AG04449 (cell line): ENCODE measurements at regions not wholly inside any gene's neighbourhood (a gene's known extent, or its start where the extent isn't known, plus 50 kb on each side); places are given as distances from the start of the nearest gene placed in this dataset.

Source experiments
- CTCF ChIA-PET: fragments of 350-600 bp; formaldehyde crosslinking; extraction: SDS; loops from one replicate; lab custom pipeline; 2021; ENCODE audit warnings: antibody characterized with exemption; lab: Yijun Ruan, JAX
- POLR2A ChIA-PET: fragments of 400-600, 350-600 bp; formaldehyde crosslinking; extraction: SDS; loops from one replicate; lab custom pipeline; 2020; ENCODE audit warnings: antibody characterized with exemption, inconsistent platforms; lab: Yijun Ruan, JAX
- DNase-seq: peaks from one replicate; pipeline ENCODE4 v3.0.0-alpha.2; 2010; ENCODE audit warnings: low read depth, low spot score
- H3K4me3 ChIP-seq: 2 replicates; pipeline ENCODE4 v1.5.1; 2011; ENCODE audit warnings: low read depth, mild to moderate bottlenecking, control low read depth, low read length
- TF ChIP-seq, protein P1 (sequence below): IDR thresholded peaks from one replicate; pipeline ENCODE4 v1.5.1; 2011; ENCODE audit warnings: mild to moderate bottlenecking, moderate library complexity, low read length, control low read depth, inconsistent platforms; ENCODE audit not compliant: insufficient read depth; ENCODE audit errors: missing control alignments

DNA sequence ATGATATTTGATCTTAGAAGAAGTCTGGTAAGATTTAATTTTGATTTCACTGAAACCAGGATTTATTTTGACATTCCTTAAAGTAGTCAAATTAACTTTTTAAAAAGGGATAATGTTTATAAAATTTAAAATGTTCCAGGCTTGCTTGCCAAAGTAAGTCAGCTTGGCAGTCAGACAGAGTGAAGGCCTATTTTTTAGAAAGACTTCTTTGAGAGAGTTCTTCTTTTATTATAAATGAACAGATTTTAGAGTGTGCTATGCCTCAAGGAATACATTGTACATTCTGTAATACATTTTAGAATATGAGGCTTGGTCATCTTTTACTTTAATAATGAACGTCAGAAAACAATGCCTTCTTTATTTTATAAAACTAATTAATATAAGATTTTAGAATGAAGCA, 138.7 kb downstream of the DISP1 start:
- ChIA-PET CTCF (no interaction called here), POLR2A (no interaction called here)
- no peak for DNase-seq
- TF ChIP-seq, protein P1, sequence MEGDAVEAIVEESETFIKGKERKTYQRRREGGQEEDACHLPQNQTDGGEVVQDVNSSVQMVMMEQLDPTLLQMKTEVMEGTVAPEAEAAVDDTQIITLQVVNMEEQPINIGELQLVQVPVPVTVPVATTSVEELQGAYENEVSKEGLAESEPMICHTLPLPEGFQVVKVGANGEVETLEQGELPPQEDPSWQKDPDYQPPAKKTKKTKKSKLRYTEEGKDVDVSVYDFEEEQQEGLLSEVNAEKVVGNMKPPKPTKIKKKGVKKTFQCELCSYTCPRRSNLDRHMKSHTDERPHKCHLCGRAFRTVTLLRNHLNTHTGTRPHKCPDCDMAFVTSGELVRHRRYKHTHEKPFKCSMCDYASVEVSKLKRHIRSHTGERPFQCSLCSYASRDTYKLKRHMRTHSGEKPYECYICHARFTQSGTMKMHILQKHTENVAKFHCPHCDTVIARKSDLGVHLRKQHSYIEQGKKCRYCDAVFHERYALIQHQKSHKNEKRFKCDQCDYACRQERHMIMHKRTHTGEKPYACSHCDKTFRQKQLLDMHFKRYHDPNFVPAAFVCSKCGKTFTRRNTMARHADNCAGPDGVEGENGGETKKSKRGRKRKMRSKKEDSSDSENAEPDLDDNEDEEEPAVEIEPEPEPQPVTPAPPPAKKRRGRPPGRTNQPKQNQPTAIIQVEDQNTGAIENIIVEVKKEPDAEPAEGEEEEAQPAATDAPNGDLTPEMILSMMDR, result no peak
- no peak overlapping the region for H3K4me3 ChIP-seq

DNA sequence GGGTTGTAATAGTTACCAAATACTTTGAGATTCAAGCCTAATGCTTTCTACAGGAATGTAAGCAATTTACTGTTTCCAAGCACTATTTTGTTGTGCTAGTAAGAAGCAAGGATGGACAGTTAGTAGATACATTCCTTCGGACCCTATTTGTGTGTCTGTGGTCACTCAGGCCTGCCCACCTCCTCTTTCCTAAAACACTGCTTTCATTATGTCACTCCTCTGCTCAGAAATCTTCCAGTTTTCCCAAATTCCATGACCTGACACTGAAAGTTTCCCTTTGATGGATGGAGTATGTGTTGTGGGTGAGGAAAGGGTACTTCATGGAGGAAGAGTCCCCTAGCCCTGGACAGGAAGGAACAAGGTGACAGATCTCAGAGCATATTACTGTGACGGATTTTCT, 141.1 kb downstream of the DISP1 start:
- ChIA-PET POLR2A (no interaction called here), CTCF (no interaction called here)
- TF ChIP-seq, protein P1, result no peak
- no peak for DNase-seq
- H3K4me3 ChIP-seq, result no peak overlapping the region

DNA sequence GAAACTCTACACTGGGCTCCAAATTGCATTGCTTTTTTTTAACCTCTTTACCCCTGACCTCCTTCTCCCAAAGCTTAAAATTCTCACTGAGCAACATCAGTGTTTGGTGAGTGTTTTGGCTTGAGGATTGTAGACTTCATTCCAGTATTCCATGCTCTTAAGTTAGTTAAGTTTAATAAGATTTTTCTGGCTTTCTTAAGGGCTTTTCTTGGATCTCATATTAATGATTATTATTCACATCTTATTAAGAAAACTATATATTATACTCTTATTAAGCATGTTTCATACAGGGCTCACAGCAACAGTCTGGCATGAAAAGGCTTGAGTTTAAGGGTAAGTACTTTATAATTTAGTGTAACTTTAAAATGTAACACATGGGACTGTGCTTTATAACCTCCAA, 141.8 kb downstream of the DISP1 start:
- ChIA-PET POLR2A (no interaction called here), CTCF (no interaction called here)
- H3K4me3 ChIP-seq, result no peak overlapping the region
- no peak for DNase-seq
- TF ChIP-seq, protein P1, result no peak

DNA sequence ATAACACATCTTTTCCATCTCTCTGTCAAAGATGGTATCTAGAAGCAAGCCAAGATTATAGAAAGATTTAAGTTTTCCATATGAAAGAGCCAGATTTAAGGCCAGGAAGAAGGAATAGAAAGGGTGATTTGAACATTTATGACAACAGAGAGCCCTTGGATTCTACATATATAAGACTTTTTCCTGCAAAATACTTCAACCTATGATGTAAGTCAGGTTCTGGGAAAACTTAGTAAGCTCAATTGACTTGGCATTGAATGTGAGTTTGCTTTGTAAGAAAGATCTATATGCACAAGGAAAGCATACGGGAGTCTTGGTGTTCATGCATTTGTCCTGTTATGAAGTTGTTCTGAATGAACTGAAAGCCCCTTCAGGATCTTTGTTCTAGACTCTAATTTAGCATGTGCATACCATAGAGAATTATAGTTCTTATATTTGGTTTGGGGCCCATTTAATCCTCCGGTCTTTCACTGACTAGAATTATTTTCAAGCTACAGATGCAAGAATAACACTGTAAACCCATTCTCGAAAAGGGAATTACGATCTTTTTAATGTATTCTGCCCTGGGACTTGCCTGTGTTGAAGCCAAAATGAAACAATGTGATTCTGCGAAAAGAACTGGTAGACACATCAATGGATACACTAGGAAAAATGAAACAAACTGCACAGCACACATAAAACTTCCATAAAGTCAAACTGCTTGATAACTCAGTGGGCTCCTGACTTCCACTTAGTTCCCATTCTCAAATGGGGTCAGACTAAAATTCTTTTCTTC, 152.8 kb downstream of the DISP1 start:
- TF ChIP-seq, protein P1, result no peak
- H3K4me3 ChIP-seq, result no peak overlapping the region
- ChIA-PET POLR2A (no interaction called here), CTCF (no interaction called here)
- no peak for DNase-seq

DNA sequence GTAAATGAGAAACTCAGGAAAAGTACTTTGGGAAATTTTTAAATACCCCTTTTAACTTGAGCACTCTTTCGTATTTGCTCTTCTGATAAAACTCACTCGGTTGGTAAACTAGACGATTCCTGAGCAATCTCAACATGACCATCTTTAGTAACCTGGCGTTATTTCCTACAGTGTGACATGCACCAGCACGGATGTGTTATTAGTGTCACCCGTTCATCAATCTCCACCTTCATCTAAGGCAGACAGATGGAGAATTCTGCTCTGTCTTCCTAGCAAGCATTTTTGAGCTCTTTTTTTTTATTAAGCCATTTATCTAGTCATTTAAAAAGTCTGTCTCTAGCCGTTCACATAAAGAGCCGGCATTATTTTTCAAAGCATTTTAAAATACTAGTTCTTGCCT, 155.2 kb downstream of the DISP1 start:
- DNase-seq, result no peak
- TF ChIP-seq, protein P1, result no peak
- no peak overlapping the region for H3K4me3 ChIP-seq
- CTCF ChIA-PET, result interaction anchor here (1.8 kb wide), 1 partner anchor 120 kb away, joined by 4 read pairs; no protein-coding TSS in a partner anchor
- POLR2A ChIA-PET, result no interaction called here

DNA sequence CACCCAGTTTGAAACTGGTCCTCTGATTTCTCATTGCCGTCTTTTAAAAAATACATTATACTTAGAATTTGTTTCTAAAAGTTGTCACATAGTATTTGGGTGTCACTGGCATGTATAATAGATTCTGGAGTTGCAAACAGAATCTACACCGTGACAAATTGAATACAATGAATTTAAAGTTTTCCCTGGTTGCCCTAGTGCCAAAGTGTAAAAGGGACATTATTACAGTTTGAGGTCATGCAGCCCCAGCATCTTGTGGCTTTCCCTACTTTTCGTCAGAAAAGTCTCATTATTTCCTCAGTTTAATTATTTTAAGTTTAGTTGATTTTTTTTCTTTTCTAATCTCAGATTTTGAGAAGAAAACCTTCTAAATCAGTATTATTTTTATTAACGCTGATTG, 155.9 kb downstream of the DISP1 start:
- TF ChIP-seq, protein P1, result no peak
- H3K4me3 ChIP-seq, result no peak overlapping the region
- CTCF ChIA-PET, result interaction anchor here (1.8 kb wide), 1 partner anchor 119 kb away, joined by 4 read pairs; no protein-coding TSS in a partner anchor
- POLR2A ChIA-PET, result no interaction called here
- no peak for DNase-seq
